Fibroblast of villous mesenchyme (primary cell): ENCODE measurements at regions not wholly inside any gene's neighbourhood (a gene's known extent, or its start where the extent isn't known, plus 50 kb on each side); places are given as distances from the start of the nearest gene placed in this dataset.
"Not testable (repeated sequence)": the region's sequence is repeated elsewhere in the genome, so short reads cannot be mapped to it uniquely, and the experiment has no call there.

Experiments
- DNase-seq: peaks from one replicate; pipeline ENCODE4 v3.0.0-alpha.2; 2010; ENCODE audit warnings: low read depth
- H3K4me3 ChIP-seq: 2 replicates; pipeline ENCODE4 v1.5.1; 2011; ENCODE audit warnings: low read depth, mild to moderate bottlenecking, low read length
- TF ChIP-seq, protein P1 (sequence below): IDR thresholded peaks from 2 replicates; pipeline ENCODE4 v1.5.1; 2012; ENCODE audit warnings: low read depth, mild to moderate bottlenecking, low read length; ENCODE audit not compliant: insufficient read depth

DNA sequence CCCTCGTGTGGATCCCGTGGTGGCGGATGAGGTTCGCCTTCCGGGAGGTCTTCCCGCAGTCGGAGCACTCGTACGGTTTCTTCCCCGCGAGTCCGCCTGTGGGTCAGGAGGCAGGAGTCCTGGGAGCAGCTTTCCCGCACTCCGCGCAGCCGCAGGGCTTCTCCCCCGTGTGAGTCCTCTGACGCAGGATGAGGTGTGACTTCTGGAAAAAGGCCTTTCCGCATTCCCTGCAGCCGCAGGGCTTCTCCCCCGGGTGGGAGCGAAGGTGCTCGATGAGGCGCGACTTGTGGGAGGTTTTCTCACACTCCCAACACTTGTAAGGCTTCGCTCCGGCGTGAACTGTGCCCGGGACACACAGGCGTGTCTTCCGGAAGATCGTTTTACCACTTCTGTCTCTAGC, 68.8 kb upstream of the WIPI2 start:
- not testable (repeated sequence) for DNase-seq, H3K4me3 ChIP-seq

DNA sequence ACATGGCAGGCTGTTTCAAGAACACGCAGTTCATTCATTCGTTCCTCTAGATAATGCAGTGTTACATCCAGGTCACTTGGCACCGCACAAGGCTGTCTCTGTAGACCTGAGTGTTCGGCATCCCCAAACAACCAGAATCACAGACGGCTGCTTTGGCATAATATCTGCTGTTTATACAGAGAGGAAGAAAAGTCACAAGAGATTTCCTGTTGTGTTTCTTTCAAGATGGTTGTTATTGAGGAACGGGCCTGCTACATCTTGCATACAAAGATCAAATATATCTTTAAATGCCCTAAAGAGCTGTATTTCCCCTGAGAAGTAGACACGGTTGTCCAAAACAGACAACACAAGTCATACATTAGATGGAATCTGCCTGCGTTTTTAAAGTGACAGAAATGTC, 58.8 kb upstream of the WIPI2 start:
- H3K4me3 ChIP-seq, DNase-seq: not testable (repeated sequence)

DNA sequence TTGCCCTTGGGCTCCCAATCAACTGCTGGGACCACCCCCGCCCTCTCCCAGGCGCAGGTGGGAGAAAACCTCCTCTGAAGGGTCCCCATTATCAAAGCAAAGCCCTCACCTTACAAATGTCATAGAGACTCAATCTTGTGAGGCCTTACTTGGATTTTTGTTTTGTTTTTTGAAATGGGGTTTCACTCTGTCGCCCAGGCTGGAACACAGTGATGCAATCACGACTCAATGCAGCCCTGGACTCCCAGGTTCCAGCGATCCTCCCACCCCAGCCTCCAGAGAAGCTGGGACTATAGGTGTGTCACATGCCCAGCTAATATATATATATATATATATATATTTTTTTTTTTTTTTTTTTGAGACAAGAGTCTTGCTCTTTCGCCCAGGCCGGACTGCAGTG, 57.5 kb upstream of the WIPI2 start:
- TF ChIP-seq, protein P1, sequence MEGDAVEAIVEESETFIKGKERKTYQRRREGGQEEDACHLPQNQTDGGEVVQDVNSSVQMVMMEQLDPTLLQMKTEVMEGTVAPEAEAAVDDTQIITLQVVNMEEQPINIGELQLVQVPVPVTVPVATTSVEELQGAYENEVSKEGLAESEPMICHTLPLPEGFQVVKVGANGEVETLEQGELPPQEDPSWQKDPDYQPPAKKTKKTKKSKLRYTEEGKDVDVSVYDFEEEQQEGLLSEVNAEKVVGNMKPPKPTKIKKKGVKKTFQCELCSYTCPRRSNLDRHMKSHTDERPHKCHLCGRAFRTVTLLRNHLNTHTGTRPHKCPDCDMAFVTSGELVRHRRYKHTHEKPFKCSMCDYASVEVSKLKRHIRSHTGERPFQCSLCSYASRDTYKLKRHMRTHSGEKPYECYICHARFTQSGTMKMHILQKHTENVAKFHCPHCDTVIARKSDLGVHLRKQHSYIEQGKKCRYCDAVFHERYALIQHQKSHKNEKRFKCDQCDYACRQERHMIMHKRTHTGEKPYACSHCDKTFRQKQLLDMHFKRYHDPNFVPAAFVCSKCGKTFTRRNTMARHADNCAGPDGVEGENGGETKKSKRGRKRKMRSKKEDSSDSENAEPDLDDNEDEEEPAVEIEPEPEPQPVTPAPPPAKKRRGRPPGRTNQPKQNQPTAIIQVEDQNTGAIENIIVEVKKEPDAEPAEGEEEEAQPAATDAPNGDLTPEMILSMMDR: no peak
- no peak overlapping the region for H3K4me3 ChIP-seq
- DNase-seq: no peak

DNA sequence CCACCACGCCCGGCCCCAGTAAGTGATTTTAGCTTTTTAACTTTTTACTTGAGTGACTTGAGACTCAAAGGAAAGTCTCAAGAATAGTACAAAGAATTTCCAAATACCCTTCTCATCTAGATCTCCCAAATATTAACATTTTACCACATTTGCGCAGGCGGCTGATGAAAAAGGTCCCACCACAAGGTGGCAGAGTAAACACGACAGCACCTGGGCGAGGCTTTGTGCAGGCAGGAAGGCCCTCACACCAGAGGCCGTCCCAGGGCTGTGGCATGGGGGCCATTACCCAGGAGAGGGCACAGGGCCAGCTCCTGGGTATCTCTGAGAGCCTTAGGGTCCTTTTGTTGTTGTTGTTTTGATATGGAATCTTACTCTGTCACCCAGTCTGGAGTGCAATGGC, 50.0 kb upstream of the WIPI2 start:
- DNase-seq: peak; percentile 29
- H3K4me3 ChIP-seq: no peak overlapping the region
- TF ChIP-seq, protein P1: peak; percentile 49
